ENCODE measurements at regions not wholly inside any gene's neighbourhood (a gene's known extent, or its start where the extent isn't known, plus 50 kb on each side); places are given as distances from the start of the nearest gene placed in this dataset.

DNA sequence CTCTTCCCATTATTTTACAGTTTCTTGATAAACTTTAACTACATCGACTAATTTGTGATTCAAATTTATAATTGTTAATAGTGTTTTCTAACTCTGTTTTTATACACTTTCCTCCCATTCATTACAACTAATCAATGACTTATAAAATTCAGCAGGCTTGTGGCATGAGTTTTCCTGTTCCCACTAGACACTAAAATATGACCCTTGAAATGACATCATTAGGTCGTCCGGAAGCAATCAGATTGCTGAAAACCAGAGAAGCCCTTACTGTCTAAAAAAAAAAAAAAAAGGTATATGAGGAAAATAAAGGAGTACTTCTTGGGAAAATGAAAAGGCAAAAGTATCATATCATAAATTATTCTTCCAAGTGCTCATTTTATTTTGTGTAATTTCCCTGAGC lies 553.7 kb downstream of the ZNF608 start:
- no peaks in the 10 kb centered on the region for H3K79me2 ChIP-seq (ENCODE audit: insufficient read depth)
- ChIA-PET CTCF (interaction anchor here (1.0 kb wide), 1 partner anchor 395 kb away, joined by 3 read pairs; no protein-coding TSS in a partner anchor), POLR2A (no interaction called here)
- no peak for DNase-seq
- no peak overlapping the region for H2AFZ ChIP-seq (ENCODE audit: low read depth)
- no peaks in the 10 kb centered on the region for H3K9me2 ChIP-seq
- no peaks in the 10 kb centered on the region for H3K36me3 ChIP-seq (replicated peaks in 1 of 2; ENCODE audit: control insufficient read depth in 1 of 2, insufficient read depth in 2 of 2, low read length in 1 of 2)
- no peaks in the 10 kb centered on the region for H3K27me3 ChIP-seq (ENCODE audit: insufficient read depth)
- H3F3A ChIP-seq (replicated peaks; ENCODE audit: insufficient read depth), result no peaks in the 10 kb centered on the region
- WGBS (ENCODE audit: low lambda C conversion rate), result 81% methylated on average over 3 of the region's 3 CpGs
- peak overlapping the region in 1 of 2 experiments; percentile 90; a peak in 2 of 4 replicates for H3K27ac ChIP-seq (ENCODE audit: low read depth in 2 of 2, low read length in 1 of 2)
- no peak overlapping the region for H3K4me3 ChIP-seq (ENCODE audit: low read depth in 2 of 2, low read length in 1 of 2)
- TF ChIP-seq GABPA (IDR thresholded peaks at IDR 0.05; ENCODE audit: low read depth) (no peak), POLR2AphosphoS5 (IDR thresholded peaks at IDR 0.05; ENCODE audit: low read depth, low read length) (no peak), RCOR1 (IDR thresholded peaks at IDR 0.05; ENCODE audit: low read length) (no peak), TAF1 (IDR thresholded peaks at IDR 0.05; ENCODE audit: borderline replicate concordance, low read depth, low read length) (no peak), SMC3 (IDR thresholded peaks at IDR 0.05; ENCODE audit: low read depth, low read length) (no peak), FOSL2 (IDR thresholded peaks at IDR 0.05; ENCODE audit: borderline replicate concordance, low read depth) (no peak), CHD2 (IDR thresholded peaks at IDR 0.05; ENCODE audit: low read length, partially characterized antibody) (no peak), RFX5 (IDR thresholded peaks at IDR 0.05; ENCODE audit: low read length) (no peak), YY1 (IDR thresholded peaks at IDR 0.05; ENCODE audit: low read depth) (no peak), NRF1 (IDR thresholded peaks at IDR 0.05; ENCODE audit: low read depth, low read length) (no peak), FOXJ3 (CRISPR knock-in tag; IDR thresholded peaks at IDR 0.05) (no peak)
- TF ChIP-seq, protein P1, sequence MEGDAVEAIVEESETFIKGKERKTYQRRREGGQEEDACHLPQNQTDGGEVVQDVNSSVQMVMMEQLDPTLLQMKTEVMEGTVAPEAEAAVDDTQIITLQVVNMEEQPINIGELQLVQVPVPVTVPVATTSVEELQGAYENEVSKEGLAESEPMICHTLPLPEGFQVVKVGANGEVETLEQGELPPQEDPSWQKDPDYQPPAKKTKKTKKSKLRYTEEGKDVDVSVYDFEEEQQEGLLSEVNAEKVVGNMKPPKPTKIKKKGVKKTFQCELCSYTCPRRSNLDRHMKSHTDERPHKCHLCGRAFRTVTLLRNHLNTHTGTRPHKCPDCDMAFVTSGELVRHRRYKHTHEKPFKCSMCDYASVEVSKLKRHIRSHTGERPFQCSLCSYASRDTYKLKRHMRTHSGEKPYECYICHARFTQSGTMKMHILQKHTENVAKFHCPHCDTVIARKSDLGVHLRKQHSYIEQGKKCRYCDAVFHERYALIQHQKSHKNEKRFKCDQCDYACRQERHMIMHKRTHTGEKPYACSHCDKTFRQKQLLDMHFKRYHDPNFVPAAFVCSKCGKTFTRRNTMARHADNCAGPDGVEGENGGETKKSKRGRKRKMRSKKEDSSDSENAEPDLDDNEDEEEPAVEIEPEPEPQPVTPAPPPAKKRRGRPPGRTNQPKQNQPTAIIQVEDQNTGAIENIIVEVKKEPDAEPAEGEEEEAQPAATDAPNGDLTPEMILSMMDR (IDR thresholded peaks at IDR 0.05), result no peak
- TF ChIP-seq, protein P2, sequence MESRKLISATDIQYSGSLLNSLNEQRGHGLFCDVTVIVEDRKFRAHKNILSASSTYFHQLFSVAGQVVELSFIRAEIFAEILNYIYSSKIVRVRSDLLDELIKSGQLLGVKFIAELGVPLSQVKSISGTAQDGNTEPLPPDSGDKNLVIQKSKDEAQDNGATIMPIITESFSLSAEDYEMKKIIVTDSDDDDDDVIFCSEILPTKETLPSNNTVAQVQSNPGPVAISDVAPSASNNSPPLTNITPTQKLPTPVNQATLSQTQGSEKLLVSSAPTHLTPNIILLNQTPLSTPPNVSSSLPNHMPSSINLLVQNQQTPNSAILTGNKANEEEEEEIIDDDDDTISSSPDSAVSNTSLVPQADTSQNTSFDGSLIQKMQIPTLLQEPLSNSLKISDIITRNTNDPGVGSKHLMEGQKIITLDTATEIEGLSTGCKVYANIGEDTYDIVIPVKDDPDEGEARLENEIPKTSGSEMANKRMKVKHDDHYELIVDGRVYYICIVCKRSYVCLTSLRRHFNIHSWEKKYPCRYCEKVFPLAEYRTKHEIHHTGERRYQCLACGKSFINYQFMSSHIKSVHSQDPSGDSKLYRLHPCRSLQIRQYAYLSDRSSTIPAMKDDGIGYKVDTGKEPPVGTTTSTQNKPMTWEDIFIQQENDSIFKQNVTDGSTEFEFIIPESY (IDR thresholded peaks at IDR 0.05; ENCODE audit: borderline replicate concordance, low read depth), result no peak
- TF ChIP-seq, protein P3, sequence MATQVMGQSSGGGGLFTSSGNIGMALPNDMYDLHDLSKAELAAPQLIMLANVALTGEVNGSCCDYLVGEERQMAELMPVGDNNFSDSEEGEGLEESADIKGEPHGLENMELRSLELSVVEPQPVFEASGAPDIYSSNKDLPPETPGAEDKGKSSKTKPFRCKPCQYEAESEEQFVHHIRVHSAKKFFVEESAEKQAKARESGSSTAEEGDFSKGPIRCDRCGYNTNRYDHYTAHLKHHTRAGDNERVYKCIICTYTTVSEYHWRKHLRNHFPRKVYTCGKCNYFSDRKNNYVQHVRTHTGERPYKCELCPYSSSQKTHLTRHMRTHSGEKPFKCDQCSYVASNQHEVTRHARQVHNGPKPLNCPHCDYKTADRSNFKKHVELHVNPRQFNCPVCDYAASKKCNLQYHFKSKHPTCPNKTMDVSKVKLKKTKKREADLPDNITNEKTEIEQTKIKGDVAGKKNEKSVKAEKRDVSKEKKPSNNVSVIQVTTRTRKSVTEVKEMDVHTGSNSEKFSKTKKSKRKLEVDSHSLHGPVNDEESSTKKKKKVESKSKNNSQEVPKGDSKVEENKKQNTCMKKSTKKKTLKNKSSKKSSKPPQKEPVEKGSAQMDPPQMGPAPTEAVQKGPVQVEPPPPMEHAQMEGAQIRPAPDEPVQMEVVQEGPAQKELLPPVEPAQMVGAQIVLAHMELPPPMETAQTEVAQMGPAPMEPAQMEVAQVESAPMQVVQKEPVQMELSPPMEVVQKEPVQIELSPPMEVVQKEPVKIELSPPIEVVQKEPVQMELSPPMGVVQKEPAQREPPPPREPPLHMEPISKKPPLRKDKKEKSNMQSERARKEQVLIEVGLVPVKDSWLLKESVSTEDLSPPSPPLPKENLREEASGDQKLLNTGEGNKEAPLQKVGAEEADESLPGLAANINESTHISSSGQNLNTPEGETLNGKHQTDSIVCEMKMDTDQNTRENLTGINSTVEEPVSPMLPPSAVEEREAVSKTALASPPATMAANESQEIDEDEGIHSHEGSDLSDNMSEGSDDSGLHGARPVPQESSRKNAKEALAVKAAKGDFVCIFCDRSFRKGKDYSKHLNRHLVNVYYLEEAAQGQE (IDR thresholded peaks at IDR 0.05; ENCODE audit: low read depth, low read length), result no peak
- H3K9me3 ChIP-seq, result no peaks in the 10 kb centered on the region
- H4K20me1 ChIP-seq (ENCODE audit: insufficient read depth), result no peaks in the 10 kb centered on the region
- H3K4me2 ChIP-seq, result no peak overlapping the region
- no peak overlapping the region for H3K9ac ChIP-seq
- H3K4me1 ChIP-seq (ENCODE audit: control insufficient read depth in 1 of 2, insufficient read depth in 2 of 2, low read depth in 1 of 2, low read length in 1 of 2), result peaks cover 10 to 16% of the 10 kb centered on the region in 2 experiments; a peak in 3 of 4 replicates

Measured in SK-N-SH (cell line).